Tibial nerve (tissue), 4 donors: ENCODE measurements at regions not wholly inside any gene's neighbourhood (a gene's known extent, or its start where the extent isn't known, plus 50 kb on each side); places are given as distances from the start of the nearest gene placed in this dataset.

Source experiments
- DNase-seq, 2 donors: peaks; one replicate each; pipeline ENCODE4 v3.0.0-alpha.2; 2019; ENCODE audit warnings: low spot score in 2 of 2
- H3K27ac ChIP-seq, 4 donors: fragments of 200-600 bp; sonication (generic) in 3 of 4; one replicate each; pipeline ENCODE4 v1.5.1; 2017 to 2019; ENCODE audit warnings: mild to moderate bottlenecking in 1 of 4
- H3K27me3 ChIP-seq, 2 donors: fragments of 200-600 bp; sonication (generic) in 1 of 2; one replicate each; pipeline versions ENCODE4 v1.5.1 to v1.6.0; 2017 to 2019
- H3K36me3 ChIP-seq, 3 donors: fragments of 200-600 bp; sonication (generic); one replicate each; pipeline ENCODE4 v1.5.1; 2018 to 2019
- H3K4me1 ChIP-seq, 4 donors: fragments of 200-600 bp; sonication (generic) in 3 of 4; one replicate each; pipeline ENCODE4 v1.5.1; 2017 to 2019
- H3K4me3 ChIP-seq, 4 donors: fragments of 200-600 bp; sonication (generic) in 3 of 4; one replicate each; pipeline ENCODE4 v1.5.1; 2017 to 2019; ENCODE audit warnings: mild to moderate bottlenecking in 1 of 4, moderate library complexity in 1 of 4
- H3K9me3 ChIP-seq, 4 donors: fragments of 200-600 bp; sonication (generic) in 3 of 4; one replicate each; pipeline ENCODE4 v1.5.1; 2017 to 2019
- EP300 ChIP-seq, 2 donors: sonication (generic); formaldehyde crosslinking; IDR thresholded peaks; one replicate each; pipeline ENCODE4 v1.6.1; 2017; ENCODE audit warnings: antibody characterized with exemption in 2 of 2, mild to moderate bottlenecking in 1 of 2
- POLR2A ChIP-seq, 2 donors: fragments of 450-650 bp; IDR thresholded peaks; one replicate each; pipeline ENCODE4 v1.6.1; 2017; ENCODE audit warnings: antibody characterized with exemption in 2 of 2, mild to moderate bottlenecking in 2 of 2, moderate library complexity in 2 of 2
- WGBS, 2 donors: methylation state at CpG; one replicate each; pipeline ENCODE4 v1.1.5; 2018; 5-methylcytosine and 5-hydroxymethylcytosine counted together
- TF ChIP-seq, protein P1 (sequence below), 5 experiments: fragments of 200-600 bp in 3 of 5; fragments of 450-650 bp in 2 of 5; sonication (generic) in 3 of 5; IDR thresholded peaks; one replicate each; pipeline ENCODE4 v1.5.1; 2016 to 2019; ENCODE audit warnings: antibody characterized with exemption in 5 of 5, mild to moderate bottlenecking in 3 of 5, moderate library complexity in 2 of 5

DNA sequence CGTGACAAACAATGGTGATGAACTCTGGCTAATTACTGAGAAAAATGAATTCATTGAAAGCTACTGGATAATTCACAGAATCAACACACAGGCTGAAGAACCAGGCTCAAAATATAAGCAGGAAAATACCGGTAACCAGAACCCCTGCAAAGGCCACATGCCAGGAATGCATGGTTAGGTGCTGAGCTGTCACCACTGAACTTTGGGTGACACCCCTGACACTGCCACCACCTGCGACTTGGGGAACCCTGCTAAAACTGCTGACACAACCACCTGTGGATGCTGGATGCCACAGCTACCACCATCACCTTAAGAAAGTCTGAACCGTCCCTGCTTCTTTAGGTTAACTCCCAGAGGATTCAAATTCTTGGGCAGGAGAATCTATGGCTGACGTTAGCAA lies 72.0 kb upstream of the NR4A3 start:
- Histone ChIP-seq H3K4me1 (no peaks in the 10 kb centered on the region), H3K27me3 (no peaks in the 10 kb centered on the region), H3K36me3 (no peaks in the 10 kb centered on the region), H3K4me3 (no peak overlapping the region), H3K27ac (no peak overlapping the region), H3K9me3 (no peaks in the 10 kb centered on the region)
- 81 to 86% methylated on average over 5 of the region's 5 CpGs for WGBS, 2 donors
- DNase-seq: no peak
- TF ChIP-seq EP300 (IDR thresholded peaks at IDR 0.05): no peak
- no peak for TF ChIP-seq POLR2A (IDR thresholded peaks at IDR 0.05)
- TF ChIP-seq, protein P1, sequence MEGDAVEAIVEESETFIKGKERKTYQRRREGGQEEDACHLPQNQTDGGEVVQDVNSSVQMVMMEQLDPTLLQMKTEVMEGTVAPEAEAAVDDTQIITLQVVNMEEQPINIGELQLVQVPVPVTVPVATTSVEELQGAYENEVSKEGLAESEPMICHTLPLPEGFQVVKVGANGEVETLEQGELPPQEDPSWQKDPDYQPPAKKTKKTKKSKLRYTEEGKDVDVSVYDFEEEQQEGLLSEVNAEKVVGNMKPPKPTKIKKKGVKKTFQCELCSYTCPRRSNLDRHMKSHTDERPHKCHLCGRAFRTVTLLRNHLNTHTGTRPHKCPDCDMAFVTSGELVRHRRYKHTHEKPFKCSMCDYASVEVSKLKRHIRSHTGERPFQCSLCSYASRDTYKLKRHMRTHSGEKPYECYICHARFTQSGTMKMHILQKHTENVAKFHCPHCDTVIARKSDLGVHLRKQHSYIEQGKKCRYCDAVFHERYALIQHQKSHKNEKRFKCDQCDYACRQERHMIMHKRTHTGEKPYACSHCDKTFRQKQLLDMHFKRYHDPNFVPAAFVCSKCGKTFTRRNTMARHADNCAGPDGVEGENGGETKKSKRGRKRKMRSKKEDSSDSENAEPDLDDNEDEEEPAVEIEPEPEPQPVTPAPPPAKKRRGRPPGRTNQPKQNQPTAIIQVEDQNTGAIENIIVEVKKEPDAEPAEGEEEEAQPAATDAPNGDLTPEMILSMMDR (IDR thresholded peaks at IDR 0.05): no peak

DNA sequence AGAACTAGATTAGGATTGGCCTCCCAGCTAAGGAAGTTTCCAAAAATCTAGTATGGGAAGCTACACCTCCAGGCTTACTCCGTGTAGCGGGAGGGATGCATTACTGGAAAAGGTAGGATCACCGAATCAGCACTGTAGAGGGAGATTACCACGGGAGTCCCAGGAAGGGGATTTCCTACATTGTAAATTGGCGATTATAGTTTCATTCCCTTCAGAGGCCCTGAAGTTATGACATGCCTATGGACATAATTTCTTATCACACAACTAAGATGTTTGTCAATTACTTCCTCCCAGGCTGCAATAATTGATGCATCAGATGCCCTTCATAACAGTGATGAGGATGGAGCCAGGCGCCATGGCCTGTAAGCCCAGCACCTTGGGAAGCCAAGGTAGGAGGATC lies 71.2 kb upstream of the NR4A3 start:
- TF ChIP-seq, protein P1 (IDR thresholded peaks at IDR 0.05): no peak
- TF ChIP-seq POLR2A (IDR thresholded peaks at IDR 0.05) (no peak), EP300 (IDR thresholded peaks at IDR 0.05) (no peak)
- no peaks in the 10 kb centered on the region for H3K9me3 ChIP-seq
- no peak for DNase-seq
- no peaks in the 10 kb centered on the region for H3K4me1 ChIP-seq
- no peak overlapping the region for H3K27ac ChIP-seq
- no peaks in the 10 kb centered on the region for H3K36me3 ChIP-seq
- 95% methylated on average over 6 of the region's 6 CpGs for WGBS, 2 donors
- H3K4me3 ChIP-seq: no peak overlapping the region
- H3K27me3 ChIP-seq: no peaks in the 10 kb centered on the region

DNA sequence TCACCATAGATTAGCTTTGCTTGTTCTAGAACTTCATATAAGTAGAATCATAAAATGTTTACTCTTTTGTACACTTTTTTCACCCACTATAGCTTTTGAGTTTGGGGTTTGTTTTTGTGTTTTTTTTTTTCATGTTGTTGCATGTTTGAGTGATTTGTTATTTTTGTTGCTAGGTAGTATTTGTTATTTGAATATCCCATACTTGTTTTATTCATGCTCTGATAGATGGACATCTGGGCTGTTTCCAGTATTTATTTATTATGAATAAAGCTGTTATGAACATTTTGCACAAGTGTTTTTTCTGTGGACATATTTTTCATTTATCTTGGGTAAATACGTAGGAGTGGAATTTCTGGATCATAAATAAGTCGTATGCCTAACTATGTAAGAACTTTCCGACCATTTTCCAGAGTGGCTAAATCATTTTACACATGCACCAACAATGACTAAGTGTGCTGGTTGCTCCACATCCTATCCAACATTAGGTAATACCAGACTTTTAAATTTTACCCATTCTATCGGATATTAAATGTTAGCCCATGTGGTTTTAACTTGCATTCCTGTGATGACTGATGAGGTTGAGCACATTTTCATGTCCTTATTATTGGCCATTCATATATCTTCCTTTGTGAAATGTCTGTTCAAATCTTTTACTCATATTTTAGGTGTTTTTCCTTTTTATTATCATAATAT lies 69.1 kb upstream of the NR4A3 start:
- no peak for TF ChIP-seq EP300 (IDR thresholded peaks at IDR 0.05)
- no peak for TF ChIP-seq POLR2A (IDR thresholded peaks at IDR 0.05)
- TF ChIP-seq, protein P1 (IDR thresholded peaks at IDR 0.05): no peak
- H3K4me1 ChIP-seq: no peaks in the 10 kb centered on the region
- no peak overlapping the region for H3K4me3 ChIP-seq
- no peaks in the 10 kb centered on the region for H3K36me3 ChIP-seq
- H3K27ac ChIP-seq: no peak overlapping the region
- DNase-seq: no peak
- 46 to 49% methylated on average over 4 of the region's 4 CpGs for WGBS, 2 donors
- no peaks in the 10 kb centered on the region for H3K27me3 ChIP-seq
- H3K9me3 ChIP-seq: no peaks in the 10 kb centered on the region

DNA sequence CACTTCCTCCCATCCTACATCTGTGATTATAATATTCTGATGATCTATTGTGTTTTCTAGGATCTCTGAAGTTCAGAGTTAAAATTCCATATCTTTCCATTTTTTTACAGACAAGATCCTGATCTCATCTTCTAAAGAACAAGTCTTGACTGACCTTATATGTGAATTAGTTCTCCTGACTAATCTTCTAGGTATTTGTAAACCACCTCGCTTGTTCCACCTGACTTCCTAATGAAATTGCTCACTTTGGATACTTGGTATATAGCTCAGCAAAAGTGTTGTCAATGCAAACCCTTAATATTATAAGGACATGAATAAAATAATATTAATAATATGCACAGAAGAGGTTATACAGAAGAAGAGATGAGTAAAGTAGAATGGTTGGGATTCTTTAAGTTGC lies 68.2 kb upstream of the NR4A3 start:
- Histone ChIP-seq H3K27me3 (no peaks in the 10 kb centered on the region), H3K9me3 (no peaks in the 10 kb centered on the region), H3K4me1 (no peaks in the 10 kb centered on the region), H3K4me3 (no peak overlapping the region), H3K36me3 (no peaks in the 10 kb centered on the region), H3K27ac (no peak overlapping the region)
- TF ChIP-seq EP300 (IDR thresholded peaks at IDR 0.05): no peak
- no peak for TF ChIP-seq POLR2A (IDR thresholded peaks at IDR 0.05)
- TF ChIP-seq, protein P1 (IDR thresholded peaks at IDR 0.05): no peak
- 85 to 90% methylated on average over 1 of the region's 1 CpG for WGBS, 2 donors
- DNase-seq: no peak

DNA sequence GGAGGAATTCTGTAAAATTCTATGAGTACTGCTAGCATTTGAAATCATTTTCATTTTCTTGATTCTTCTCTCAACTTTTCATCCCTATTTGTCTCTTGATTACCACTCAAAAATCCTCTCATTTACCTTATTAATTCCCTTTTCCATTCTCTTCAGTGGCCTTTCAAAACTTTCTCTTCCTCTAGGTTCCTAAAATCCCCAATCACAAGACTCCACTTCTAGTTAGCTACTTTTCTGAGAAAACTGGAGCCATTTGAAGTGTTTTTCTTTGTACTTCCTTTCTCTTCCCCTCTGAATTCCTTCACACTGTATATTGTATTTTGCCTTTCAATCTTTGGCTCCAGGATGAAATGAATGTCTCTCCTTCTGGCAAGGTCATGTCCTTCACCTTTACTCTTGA lies 61.3 kb upstream of the NR4A3 start:
- no peak for DNase-seq
- no peaks in the 10 kb centered on the region for H3K4me1 ChIP-seq
- no peak overlapping the region for H3K27ac ChIP-seq
- no peak overlapping the region for H3K4me3 ChIP-seq
- H3K27me3 ChIP-seq: no peaks in the 10 kb centered on the region
- TF ChIP-seq, protein P1 (IDR thresholded peaks at IDR 0.05): no peak
- TF ChIP-seq POLR2A (IDR thresholded peaks at IDR 0.05) (no peak), EP300 (IDR thresholded peaks at IDR 0.05) (no peak)
- H3K36me3 ChIP-seq: no peaks in the 10 kb centered on the region
- H3K9me3 ChIP-seq: no peaks in the 10 kb centered on the region
